NCI-H2227 (cell line): ENCODE measurements at regions not wholly inside any gene's neighbourhood (a gene's known extent, or its start where the extent isn't known, plus 50 kb on each side); places are given as distances from the start of the nearest gene placed in this dataset.

Experiments used
- DNase-seq: peaks from one replicate; lab custom pipeline; 2025; ENCODE audit not compliant: unreplicated experiment; lab: John Stamatoyannopoulos, UW

DNA sequence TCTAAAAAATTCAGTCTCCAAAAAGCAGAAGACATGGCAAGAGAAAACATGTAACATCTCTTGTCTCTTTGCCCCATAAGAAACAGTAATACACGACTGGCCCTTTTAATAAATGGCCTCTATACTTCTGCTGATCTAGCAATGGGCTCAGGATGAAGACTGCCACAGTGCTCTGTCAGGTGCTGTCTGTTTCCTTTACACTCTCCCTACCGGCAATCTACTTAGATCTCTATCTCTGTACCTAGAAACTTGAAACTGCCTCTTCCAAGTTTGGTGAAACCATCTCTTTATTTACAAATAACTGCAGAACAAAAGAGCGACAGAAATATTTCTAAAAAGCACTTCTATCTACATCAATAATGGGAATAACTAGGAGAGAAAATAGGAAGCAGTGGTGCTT, 685.2 kb upstream of the INTU start:
- no peak for DNase-seq

GRCh38 chr4:126954537-126955291, 678.0 kb upstream of the INTU start:
- peak; percentile 21 for DNase-seq

- DNase-seq, result peak; percentile 75
Observed at GRCh38 chr4:126955292-126956183, 677.2 kb upstream of the INTU start.

- peak; percentile 54 for DNase-seq
Observed at GRCh38 chr4:126956184-126956897, 676.4 kb upstream of the INTU start.

DNA sequence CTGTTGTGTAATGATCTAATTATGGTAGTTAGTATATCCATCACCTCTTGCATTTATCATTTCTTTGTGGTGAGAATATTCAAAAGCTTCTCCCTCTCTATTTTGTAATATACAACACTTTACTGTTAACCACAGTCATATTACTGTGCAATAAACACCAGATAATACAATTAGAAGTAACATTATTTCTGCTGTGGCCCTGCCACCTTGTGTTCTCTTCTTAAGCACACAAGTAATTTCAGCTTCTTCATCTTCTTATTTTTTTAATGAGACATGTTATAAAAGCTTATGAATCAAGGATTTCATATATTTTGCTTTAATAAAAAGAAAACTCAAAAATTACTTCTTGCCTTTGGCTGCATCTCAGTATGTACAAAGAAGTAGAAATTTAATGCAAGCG, 675.2 kb upstream of the INTU start:
- DNase-seq, result no peak

- DNase-seq, result no peak
Observed at GRCh38 chr4:126957987-126958386, 674.8 kb upstream of the INTU start.

DNA sequence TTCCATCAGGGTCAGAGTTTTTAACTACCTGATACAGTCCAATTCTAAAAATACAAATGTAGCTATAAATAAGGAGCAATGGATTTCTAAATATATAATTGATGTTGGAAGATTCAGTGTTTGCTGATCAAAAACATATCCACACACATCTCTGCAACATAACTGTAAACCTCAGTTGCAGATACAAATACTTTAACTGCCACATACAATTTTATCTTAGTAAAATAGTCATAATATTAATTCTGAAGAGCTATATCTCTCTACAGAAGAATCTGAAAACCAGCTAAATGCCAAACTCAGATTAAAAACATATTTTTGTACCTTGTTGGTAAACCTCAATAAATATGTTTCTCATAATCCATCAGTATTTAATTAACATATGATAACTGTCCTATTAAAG, 674.3 kb upstream of the INTU start:
- DNase-seq, result no peak

- DNase-seq, result no peak
Observed at GRCh38 chr4:126959056-126959745, 673.6 kb upstream of the INTU start.

DNA sequence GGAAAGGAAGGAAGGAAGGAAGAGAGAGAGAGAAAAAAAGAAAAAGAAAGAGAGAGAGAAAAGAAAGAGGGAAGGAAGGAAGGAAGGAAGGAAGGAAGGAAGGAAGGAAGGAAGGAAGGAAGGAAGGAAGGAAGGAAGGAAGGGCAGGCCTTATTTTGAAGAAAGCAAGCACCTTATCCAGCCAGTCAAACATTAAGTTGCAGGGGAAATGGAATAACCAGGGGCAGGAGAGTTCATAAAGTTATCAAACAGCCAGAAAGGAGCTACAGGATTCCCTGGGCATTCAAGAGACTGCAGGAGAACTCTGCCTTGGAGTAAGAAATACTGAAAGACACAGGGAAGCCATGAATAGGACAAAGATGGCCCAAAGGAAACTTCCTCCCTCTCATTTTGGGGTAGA, 672.0 kb upstream of the INTU start:
- no peak for DNase-seq

DNA sequence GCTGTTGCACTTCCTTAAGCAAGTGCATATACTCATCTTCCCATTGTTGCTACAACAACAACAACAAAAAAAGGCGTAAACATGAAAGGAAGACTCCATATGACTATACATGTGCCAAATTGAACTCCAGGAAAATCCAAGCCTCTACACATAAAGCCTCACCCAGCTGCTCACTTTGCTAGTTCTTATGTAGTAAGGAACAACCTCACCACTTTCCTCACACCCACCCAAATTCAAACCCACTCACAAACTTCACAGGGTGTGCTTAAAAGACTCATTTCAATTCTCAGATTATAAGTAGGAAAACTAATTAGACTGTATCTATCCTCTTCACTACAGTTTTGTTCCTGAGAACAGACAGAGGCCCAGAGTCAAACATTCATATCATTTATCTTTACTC, 671.1 kb upstream of the INTU start:
- no peak for DNase-seq

DNA sequence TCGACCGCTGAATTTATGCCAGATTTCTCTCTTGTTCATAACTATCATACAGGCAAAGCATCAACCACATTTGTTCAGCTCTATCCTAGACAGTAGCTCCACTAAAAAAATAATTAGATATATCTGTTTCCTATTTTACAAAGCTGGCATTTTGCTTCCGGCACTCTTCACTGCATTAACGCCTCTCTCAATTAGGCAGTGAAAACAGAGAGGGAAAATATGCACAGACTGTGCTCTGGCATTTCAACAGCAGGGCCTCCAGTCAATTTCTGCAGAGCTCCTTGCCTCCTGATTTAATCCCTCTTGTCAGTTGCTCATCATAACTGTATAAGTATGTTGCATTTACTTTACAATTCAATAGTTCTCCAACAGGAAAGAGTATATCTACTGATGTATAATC, 666.9 kb upstream of the INTU start:
- DNase-seq, result no peak

DNA sequence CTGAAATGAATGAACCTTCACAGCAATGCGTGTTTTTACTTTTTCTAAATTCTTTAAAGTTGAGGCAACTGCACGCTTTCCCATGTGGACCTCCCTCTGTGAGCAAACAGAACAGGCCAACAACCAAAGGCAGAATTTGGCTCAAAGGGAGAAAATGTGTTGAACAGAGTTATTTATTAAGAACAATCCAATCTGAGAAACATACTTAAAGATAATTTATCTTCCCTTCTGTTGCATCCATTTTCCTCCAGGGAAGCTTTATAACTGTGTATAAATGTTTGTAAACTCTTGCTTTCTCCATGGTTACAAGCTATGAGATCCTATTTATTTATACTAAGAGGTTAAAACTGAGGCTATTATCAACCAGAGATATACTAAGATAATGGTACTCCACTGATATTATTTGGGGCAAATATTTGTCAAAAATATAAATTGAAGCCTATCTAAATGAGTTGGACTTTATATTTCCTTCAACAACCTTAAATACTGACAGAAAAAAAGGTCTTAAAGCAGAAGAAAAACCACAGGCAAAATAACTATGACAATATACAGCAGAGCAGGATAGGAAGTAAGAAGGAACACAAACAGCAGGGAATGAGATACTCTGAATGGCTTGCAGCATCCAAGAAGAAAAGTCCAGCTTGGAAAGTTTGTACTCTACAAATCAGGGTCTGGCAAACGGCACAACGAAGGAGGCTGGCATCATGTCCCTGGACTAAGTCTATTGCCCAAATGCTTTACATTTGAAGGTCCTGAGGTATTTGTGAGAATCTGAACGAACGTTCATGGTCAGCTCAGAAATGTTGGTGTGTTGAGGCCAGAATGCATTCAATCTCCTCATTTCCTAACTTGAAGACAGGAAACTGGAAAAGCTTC, 663.2 kb upstream of the INTU start:
- no peak for DNase-seq

GRCh38 chr4:126973201-126973600, 659.6 kb upstream of the INTU start:
- no peak for DNase-seq

- no peak for DNase-seq
Observed at GRCh38 chr4:126976850-126977632, 655.7 kb upstream of the INTU start.

DNA sequence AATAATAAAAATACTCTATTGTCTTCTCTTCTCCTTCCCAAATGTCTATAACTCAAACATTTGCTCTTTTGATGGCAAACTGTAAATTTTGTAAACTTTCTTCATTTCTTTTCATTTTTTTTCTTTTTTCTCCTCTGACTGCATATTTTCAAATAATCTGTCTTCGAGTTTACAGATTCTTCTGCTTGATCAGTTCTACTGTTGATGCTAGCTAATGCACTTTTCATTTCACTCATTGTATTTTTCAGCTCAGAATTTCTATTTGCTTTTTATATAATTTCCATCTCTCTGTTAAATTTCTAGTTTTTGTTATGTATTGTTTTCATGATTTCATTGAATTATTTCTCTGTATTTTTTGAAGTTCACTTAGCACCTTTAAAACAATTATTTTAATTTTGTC, 646.8 kb upstream of the INTU start:
- no peak for DNase-seq

DNA sequence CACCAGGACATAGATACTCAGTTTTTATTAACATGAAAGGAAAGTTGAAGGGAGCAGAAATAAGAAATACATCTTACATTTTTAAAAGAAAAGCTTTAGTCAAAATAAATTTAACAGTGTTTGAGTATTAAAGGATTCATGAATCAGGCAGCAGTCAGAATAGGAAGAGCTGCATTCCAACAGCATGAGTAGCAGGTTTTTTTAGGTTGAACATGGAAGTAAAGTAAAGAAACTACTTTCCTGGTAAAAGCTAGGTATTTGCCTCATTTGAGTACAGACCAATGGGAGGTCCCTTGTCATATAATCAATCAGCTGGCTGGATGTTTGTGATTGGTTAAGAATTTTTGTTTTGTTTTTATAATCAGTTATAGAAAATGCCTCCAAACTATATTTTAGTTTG, 645.9 kb upstream of the INTU start:
- DNase-seq, result no peak

- no peak for DNase-seq
Observed at GRCh38 chr4:126991965-126992364, 640.8 kb upstream of the INTU start.

DNA sequence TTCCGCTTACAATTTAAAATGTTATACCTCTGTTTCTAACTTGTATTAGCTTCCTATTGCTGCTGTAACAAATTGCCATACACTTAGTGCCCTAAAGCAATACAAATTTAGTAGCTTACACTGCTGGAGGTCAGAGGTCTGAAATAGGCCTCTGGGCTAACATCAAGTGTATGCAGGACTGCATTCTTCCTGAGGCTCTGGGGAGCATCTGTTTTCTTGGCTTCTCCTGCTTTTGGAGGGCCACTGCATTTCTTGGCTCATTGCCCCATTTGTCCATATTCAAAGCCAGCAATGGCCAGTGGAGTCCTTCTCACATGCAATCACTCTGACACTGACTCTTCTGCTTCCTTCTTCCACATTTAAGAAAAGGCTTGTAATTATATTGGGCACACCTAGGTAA, 639.8 kb upstream of the INTU start:
- DNase-seq, result no peak

DNA sequence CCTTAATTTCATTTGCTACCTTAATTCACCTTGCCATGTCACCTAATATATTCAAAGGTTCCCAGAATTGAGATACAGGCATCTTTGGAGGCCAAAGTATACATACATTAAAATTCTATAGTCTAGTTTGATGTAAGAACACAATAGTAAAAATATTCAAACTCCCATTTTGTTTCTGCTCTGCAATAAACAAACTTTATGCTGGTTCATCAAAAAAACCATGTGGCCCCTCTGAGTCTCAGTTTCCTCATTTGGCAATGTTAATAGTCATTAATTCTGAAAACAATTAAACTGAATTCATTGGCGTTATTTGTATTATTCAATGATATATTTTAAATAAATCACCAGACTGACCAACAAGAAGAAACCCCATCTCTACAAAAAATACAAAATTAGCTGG, 639.4 kb upstream of the INTU start:
- DNase-seq, result no peak
